ENCODE measurements at regions not wholly inside any gene's neighbourhood (a gene's known extent, or its start where the extent isn't known, plus 50 kb on each side); places are given as distances from the start of the nearest gene placed in this dataset.
"Not testable (repeated sequence)": the region's sequence is repeated elsewhere in the genome, so short reads cannot be mapped to it uniquely, and the experiment has no call there.

DNA sequence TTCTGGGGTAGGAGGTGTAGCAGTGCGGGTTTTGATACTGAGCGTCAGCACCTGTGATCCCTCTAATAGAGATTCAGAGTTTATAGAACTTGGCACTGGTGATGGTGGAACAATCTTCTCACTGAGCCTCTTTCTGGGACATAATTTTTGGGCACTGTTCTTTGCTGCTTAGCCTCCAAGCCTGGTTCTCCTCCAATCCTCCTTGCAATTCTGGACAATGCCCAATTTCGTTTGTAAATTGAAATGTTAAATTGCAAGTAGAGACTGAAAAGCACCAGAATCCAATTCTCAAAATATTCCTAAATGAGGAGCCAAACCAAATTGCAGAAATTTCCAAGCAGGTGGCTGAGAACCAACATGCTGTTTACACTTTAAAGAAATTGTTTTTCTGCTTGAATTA, 149.8 kb upstream of the ABI3BP start:
- Histone ChIP-seq H3K27ac (ENCODE audit: insufficient read depth, low read length, poor library complexity, severe bottlenecking) (no peak overlapping the region), H3K4me3 (ENCODE audit: insufficient read depth, low read depth, low read length, poor library complexity, severe bottlenecking) (no peak overlapping the region), H3K27me3 (replicated peaks; ENCODE audit: control insufficient read depth, insufficient read depth, low read length, poor library complexity, severe bottlenecking) (peaks cover 1% of the 10 kb centered on the region), H3K4me1 (ENCODE audit: control insufficient read depth, insufficient read depth, low read length, poor library complexity, severe bottlenecking) (no peaks in the 10 kb centered on the region), H3K36me3 (ENCODE audit: control insufficient read depth, insufficient read depth, low read length) (no peaks in the 10 kb centered on the region), H3K9me3 (ENCODE audit: control insufficient read depth, low read length) (no peaks in the 10 kb centered on the region)
- DNase-seq: no peak

DNA sequence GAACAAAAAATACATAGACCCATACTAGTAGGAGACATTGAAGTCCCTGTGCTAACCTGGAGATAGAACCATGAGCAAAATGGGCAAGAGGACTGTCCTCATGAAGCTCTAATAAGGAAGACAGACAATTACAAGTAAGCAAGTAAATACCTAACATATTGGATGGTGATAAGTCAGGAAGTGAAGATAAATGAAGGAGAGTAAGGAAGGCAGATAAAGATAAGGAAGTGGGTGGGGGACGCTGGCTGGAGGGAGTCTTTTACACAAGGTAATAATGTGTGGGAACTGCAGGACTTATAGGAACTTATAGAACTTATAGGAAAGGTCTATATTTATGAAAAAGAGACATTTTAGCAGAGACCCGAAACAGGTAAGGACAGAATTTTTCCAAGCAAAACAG, 148.9 kb upstream of the ABI3BP start:
- no peaks in the 10 kb centered on the region for H3K27me3 ChIP-seq (replicated peaks; ENCODE audit: control insufficient read depth, insufficient read depth, low read length, poor library complexity, severe bottlenecking)
- no peak for DNase-seq

GRCh38 chr3:101141135-101141534, 147.9 kb upstream of the ABI3BP start:
- H3K9me3 ChIP-seq (ENCODE audit: control insufficient read depth, low read length): no peaks in the 10 kb centered on the region
- no peaks in the 10 kb centered on the region for H3K27me3 ChIP-seq (replicated peaks; ENCODE audit: control insufficient read depth, insufficient read depth, low read length, poor library complexity, severe bottlenecking)
- H3K36me3 ChIP-seq (ENCODE audit: control insufficient read depth, insufficient read depth, low read length): no peaks in the 10 kb centered on the region
- H3K27ac ChIP-seq (ENCODE audit: insufficient read depth, low read length, poor library complexity, severe bottlenecking): no peak overlapping the region
- no peaks in the 10 kb centered on the region for H3K4me1 ChIP-seq (ENCODE audit: control insufficient read depth, insufficient read depth, low read length, poor library complexity, severe bottlenecking)
- H3K4me3 ChIP-seq (ENCODE audit: insufficient read depth, low read depth, low read length, poor library complexity, severe bottlenecking): no peak overlapping the region
- no peak for DNase-seq

More for the DNA sequence above, 148.9 kb upstream of the ABI3BP start:
- Histone ChIP-seq H3K4me1 (ENCODE audit: control insufficient read depth, insufficient read depth, low read length, poor library complexity, severe bottlenecking) (no peaks in the 10 kb centered on the region), H3K4me3 (ENCODE audit: insufficient read depth, low read depth, low read length, poor library complexity, severe bottlenecking) (no peak overlapping the region), H3K27ac (ENCODE audit: insufficient read depth, low read length, poor library complexity, severe bottlenecking) (no peak overlapping the region), H3K9me3 (ENCODE audit: control insufficient read depth, low read length) (no peaks in the 10 kb centered on the region), H3K36me3 (ENCODE audit: control insufficient read depth, insufficient read depth, low read length) (no peaks in the 10 kb centered on the region)

GRCh38 chr3:101138817-101139216, 145.6 kb upstream of the ABI3BP start:
- no peak for DNase-seq
- Histone ChIP-seq H3K9me3 (ENCODE audit: control insufficient read depth, low read length) (no peaks in the 10 kb centered on the region), H3K4me3 (ENCODE audit: insufficient read depth, low read depth, low read length, poor library complexity, severe bottlenecking) (no peak overlapping the region), H3K36me3 (ENCODE audit: control insufficient read depth, insufficient read depth, low read length) (no peaks in the 10 kb centered on the region), H3K27me3 (replicated peaks; ENCODE audit: control insufficient read depth, insufficient read depth, low read length, poor library complexity, severe bottlenecking) (no peaks in the 10 kb centered on the region), H3K27ac (ENCODE audit: insufficient read depth, low read length, poor library complexity, severe bottlenecking) (no peak overlapping the region), H3K4me1 (ENCODE audit: control insufficient read depth, insufficient read depth, low read length, poor library complexity, severe bottlenecking) (no peaks in the 10 kb centered on the region)

DNA sequence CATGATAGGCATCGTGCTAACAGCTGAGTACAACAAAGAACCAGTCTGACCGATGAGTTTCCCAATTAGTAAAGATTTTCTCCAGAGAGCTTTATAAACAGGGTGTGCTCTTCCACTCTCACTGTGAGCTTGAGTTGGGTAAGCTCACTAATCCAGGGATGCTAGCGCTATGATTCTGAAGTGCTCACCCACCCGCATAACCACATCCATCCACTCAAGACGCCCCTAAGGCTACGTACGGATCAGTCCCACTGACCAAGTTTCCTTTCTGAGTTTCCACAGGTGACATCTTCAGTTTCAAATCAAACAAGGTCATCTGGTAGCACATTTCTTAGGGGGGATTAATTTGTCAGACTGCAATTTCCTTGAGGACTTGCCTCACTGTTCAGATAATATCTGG, 141.1 kb upstream of the ABI3BP start:
- no peaks in the 10 kb centered on the region for H3K36me3 ChIP-seq (ENCODE audit: control insufficient read depth, insufficient read depth, low read length)
- H3K27me3 ChIP-seq (replicated peaks; ENCODE audit: control insufficient read depth, insufficient read depth, low read length, poor library complexity, severe bottlenecking): no peaks in the 10 kb centered on the region
- no peaks in the 10 kb centered on the region for H3K4me1 ChIP-seq (ENCODE audit: control insufficient read depth, insufficient read depth, low read length, poor library complexity, severe bottlenecking)
- no peak overlapping the region for H3K27ac ChIP-seq (ENCODE audit: insufficient read depth, low read length, poor library complexity, severe bottlenecking)
- no peaks in the 10 kb centered on the region for H3K9me3 ChIP-seq (ENCODE audit: control insufficient read depth, low read length)
- H3K4me3 ChIP-seq (ENCODE audit: insufficient read depth, low read depth, low read length, poor library complexity, severe bottlenecking): no peak overlapping the region
- no peak for DNase-seq

GRCh38 chr3:101133652-101134051, 140.4 kb upstream of the ABI3BP start:
- no peak for DNase-seq
- no peaks in the 10 kb centered on the region for H3K36me3 ChIP-seq (ENCODE audit: control insufficient read depth, insufficient read depth, low read length)

GRCh38 chr3:101133197-101133596, 140.0 kb upstream of the ABI3BP start:
- H3K36me3 ChIP-seq (ENCODE audit: control insufficient read depth, insufficient read depth, low read length); DNase-seq; H3K4me1 ChIP-seq (ENCODE audit: control insufficient read depth, insufficient read depth, low read length, poor library complexity, severe bottlenecking); H3K27me3 ChIP-seq (replicated peaks; ENCODE audit: control insufficient read depth, insufficient read depth, low read length, poor library complexity, severe bottlenecking); H3K4me3 ChIP-seq (ENCODE audit: insufficient read depth, low read depth, low read length, poor library complexity, severe bottlenecking); H3K9me3 ChIP-seq (ENCODE audit: control insufficient read depth, low read length); H3K27ac ChIP-seq (ENCODE audit: insufficient read depth, low read length, poor library complexity, severe bottlenecking): not testable (repeated sequence)

More at GRCh38 chr3:101133652-101134051, 140.4 kb upstream of the ABI3BP start:
- Histone ChIP-seq H3K4me1 (ENCODE audit: control insufficient read depth, insufficient read depth, low read length, poor library complexity, severe bottlenecking) (no peaks in the 10 kb centered on the region), H3K4me3 (ENCODE audit: insufficient read depth, low read depth, low read length, poor library complexity, severe bottlenecking) (no peak overlapping the region), H3K27ac (ENCODE audit: insufficient read depth, low read length, poor library complexity, severe bottlenecking) (no peak overlapping the region), H3K9me3 (ENCODE audit: control insufficient read depth, low read length) (no peaks in the 10 kb centered on the region), H3K27me3 (replicated peaks; ENCODE audit: control insufficient read depth, insufficient read depth, low read length, poor library complexity, severe bottlenecking) (no peaks in the 10 kb centered on the region)

DNA sequence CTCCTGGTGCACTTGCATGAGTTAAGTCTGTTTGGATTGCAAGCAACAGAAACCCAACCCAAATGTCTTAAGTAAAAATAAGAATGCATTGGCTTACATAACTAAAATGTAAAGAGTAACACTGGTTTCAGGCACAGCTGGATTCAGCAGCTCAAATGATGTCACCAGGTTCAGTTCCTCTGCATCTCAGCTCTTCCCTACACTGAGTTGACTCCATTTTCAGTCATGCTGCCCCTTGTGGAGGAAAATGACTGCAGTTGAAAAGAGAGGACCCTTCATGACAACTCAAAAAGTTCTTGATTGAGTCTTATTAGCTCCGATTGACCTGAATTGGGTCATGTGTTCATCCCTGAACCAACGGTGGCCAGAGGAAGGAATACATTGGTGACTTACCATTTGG, 138.5 kb upstream of the ABI3BP start:
- no peaks in the 10 kb centered on the region for H3K27me3 ChIP-seq (replicated peaks; ENCODE audit: control insufficient read depth, insufficient read depth, low read length, poor library complexity, severe bottlenecking)
- no peaks in the 10 kb centered on the region for H3K36me3 ChIP-seq (ENCODE audit: control insufficient read depth, insufficient read depth, low read length)
- no peak overlapping the region for H3K4me3 ChIP-seq (ENCODE audit: insufficient read depth, low read depth, low read length, poor library complexity, severe bottlenecking)
- no peak for DNase-seq
- no peaks in the 10 kb centered on the region for H3K9me3 ChIP-seq (ENCODE audit: control insufficient read depth, low read length)
- no peaks in the 10 kb centered on the region for H3K4me1 ChIP-seq (ENCODE audit: control insufficient read depth, insufficient read depth, low read length, poor library complexity, severe bottlenecking)
- no peak overlapping the region for H3K27ac ChIP-seq (ENCODE audit: insufficient read depth, low read length, poor library complexity, severe bottlenecking)

GRCh38 chr3:101128786-101129185, 135.6 kb upstream of the ABI3BP start:
- H3K4me1 ChIP-seq (ENCODE audit: control insufficient read depth, insufficient read depth, low read length, poor library complexity, severe bottlenecking): no peaks in the 10 kb centered on the region
- H3K27me3 ChIP-seq (replicated peaks; ENCODE audit: control insufficient read depth, insufficient read depth, low read length, poor library complexity, severe bottlenecking): no peaks in the 10 kb centered on the region
- H3K27ac ChIP-seq (ENCODE audit: insufficient read depth, low read length, poor library complexity, severe bottlenecking): no peak overlapping the region
- H3K4me3 ChIP-seq (ENCODE audit: insufficient read depth, low read depth, low read length, poor library complexity, severe bottlenecking): no peak overlapping the region
- no peaks in the 10 kb centered on the region for H3K36me3 ChIP-seq (ENCODE audit: control insufficient read depth, insufficient read depth, low read length)
- H3K9me3 ChIP-seq (ENCODE audit: control insufficient read depth, low read length): no peaks in the 10 kb centered on the region
- DNase-seq: no peak

DNA sequence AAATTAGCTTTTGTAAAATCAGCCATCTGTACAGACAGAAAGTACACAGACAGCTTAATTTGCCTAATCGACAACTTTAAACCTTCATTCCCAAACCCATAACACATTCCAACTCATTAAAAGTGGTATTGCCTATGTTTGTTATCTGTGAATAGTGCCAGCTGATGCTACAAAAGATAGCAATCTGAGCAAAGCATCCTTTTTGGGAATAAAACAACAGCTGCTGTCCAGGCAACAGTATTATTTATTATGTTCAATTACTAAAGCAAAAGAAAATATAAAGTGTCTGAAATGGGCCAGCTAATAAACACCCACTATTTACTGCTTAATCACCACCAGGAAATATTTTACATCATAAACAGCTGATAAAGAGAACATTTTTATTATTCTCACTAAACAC, 134.8 kb upstream of the ABI3BP start:
- Histone ChIP-seq H3K9me3 (ENCODE audit: control insufficient read depth, low read length) (no peaks in the 10 kb centered on the region), H3K4me1 (ENCODE audit: control insufficient read depth, insufficient read depth, low read length, poor library complexity, severe bottlenecking) (no peaks in the 10 kb centered on the region), H3K36me3 (ENCODE audit: control insufficient read depth, insufficient read depth, low read length) (no peaks in the 10 kb centered on the region), H3K27ac (ENCODE audit: insufficient read depth, low read length, poor library complexity, severe bottlenecking) (no peak overlapping the region), H3K4me3 (ENCODE audit: insufficient read depth, low read depth, low read length, poor library complexity, severe bottlenecking) (no peak overlapping the region), H3K27me3 (replicated peaks; ENCODE audit: control insufficient read depth, insufficient read depth, low read length, poor library complexity, severe bottlenecking) (no peaks in the 10 kb centered on the region)
- no peak for DNase-seq

- no peaks in the 10 kb centered on the region for H3K4me1 ChIP-seq (ENCODE audit: control insufficient read depth, insufficient read depth, low read length, poor library complexity, severe bottlenecking)
- H3K36me3 ChIP-seq (ENCODE audit: control insufficient read depth, insufficient read depth, low read length): no peaks in the 10 kb centered on the region
- DNase-seq: no peak
- no peaks in the 10 kb centered on the region for H3K9me3 ChIP-seq (ENCODE audit: control insufficient read depth, low read length)
- no peaks in the 10 kb centered on the region for H3K27me3 ChIP-seq (replicated peaks; ENCODE audit: control insufficient read depth, insufficient read depth, low read length, poor library complexity, severe bottlenecking)
- no peak overlapping the region for H3K4me3 ChIP-seq (ENCODE audit: insufficient read depth, low read depth, low read length, poor library complexity, severe bottlenecking)
- no peak overlapping the region for H3K27ac ChIP-seq (ENCODE audit: insufficient read depth, low read length, poor library complexity, severe bottlenecking)
These were observed 130.9 kb upstream of the ABI3BP start for GRCh38 chr3:101124125-101124524.
